Fibroblast of lung (primary cell): ENCODE measurements at regions not wholly inside any gene's neighbourhood (a gene's known extent, or its start where the extent isn't known, plus 50 kb on each side); places are given as distances from the start of the nearest gene placed in this dataset.

Experiments used
- DNase-seq, 2 donors: peaks; one replicate each; pipeline versions ENCODE4 v3.0.0 to v3.0.0-alpha.2; 2010; ENCODE audit warnings: low read depth in 2 of 2
- H2AFZ ChIP-seq: 2 replicates; pipeline ENCODE4 v1.5.1; 2012; ENCODE audit warnings: low read length, control low read depth, inconsistent platforms
- H3K27ac ChIP-seq: 2 replicates; pipeline ENCODE4 v1.5.1; 2011; ENCODE audit warnings: low read length, control low read depth; ENCODE audit not compliant: insufficient read depth
- H3K27me3 ChIP-seq: 2 replicates; pipeline ENCODE4 v1.5.1; 2011; ENCODE audit warnings: mild to moderate bottlenecking, low read length; ENCODE audit not compliant: control insufficient read depth, insufficient read depth
- H3K36me3 ChIP-seq: 2 replicates; pipeline ENCODE4 v1.5.1; 2011; ENCODE audit warnings: low read length; ENCODE audit not compliant: control insufficient read depth, insufficient read depth
- H3K4me1 ChIP-seq: 2 replicates; pipeline ENCODE4 v1.5.1; 2011; ENCODE audit warnings: low read length; ENCODE audit not compliant: control insufficient read depth, insufficient read depth; ENCODE audit errors: extremely low read depth
- H3K4me2 ChIP-seq: 2 replicates; pipeline ENCODE4 v1.5.1; 2011; ENCODE audit warnings: low read length, control low read depth; ENCODE audit not compliant: insufficient read depth; ENCODE audit errors: extremely low read depth
- H3K4me3 ChIP-seq, 4 experiments: fragments of 200-600 bp in 1 of 4; sonication (generic) in 1 of 4; replicated peaks in 1 of 4; 2 replicates each; pipeline ENCODE4 v1.5.1; 2011 to 2016; ENCODE audit warnings: low read length in 4 of 4, low read depth in 3 of 4, mild to moderate bottlenecking in 3 of 4, control low read depth in 2 of 4, inconsistent platforms in 1 of 4, mixed read lengths in 1 of 4; ENCODE audit not compliant: insufficient read depth in 1 of 4; ENCODE audit errors: control extremely low read depth in 1 of 4
- H3K79me2 ChIP-seq: 2 replicates; pipeline ENCODE4 v1.5.1; 2012; ENCODE audit warnings: mild to moderate bottlenecking, low read length, inconsistent platforms; ENCODE audit not compliant: control insufficient read depth, insufficient read depth
- H3K9ac ChIP-seq: 2 replicates; pipeline ENCODE4 v1.5.1; 2011; ENCODE audit warnings: mild to moderate bottlenecking, low read length, control low read depth; ENCODE audit not compliant: insufficient read depth
- H3K9me3 ChIP-seq: 2 replicates; pipeline ENCODE4 v1.5.1; 2012; ENCODE audit warnings: low read depth, low read length; ENCODE audit not compliant: control insufficient read depth, insufficient read depth
- H4K20me1 ChIP-seq: 2 replicates; pipeline ENCODE4 v1.5.1; 2011; ENCODE audit warnings: low read length; ENCODE audit not compliant: control insufficient read depth, insufficient read depth; ENCODE audit errors: extremely low read depth
- CTCF ChIP-seq, 2 donors: IDR thresholded peaks in 1 of 2; conservative IDR thresholded peaks in 1 of 2; 1 replicate in 1 of 2; 2 replicates in 1 of 2; pipeline ENCODE4 v1.5.1; 2011 to 2012; ENCODE audit warnings: low read length in 2 of 2, control low read depth in 1 of 2, inconsistent platforms in 1 of 2, low read depth in 1 of 2, mild to moderate bottlenecking in 1 of 2
- EZH2 ChIP-seq: IDR thresholded peaks from 2 replicates; pipeline ENCODE4 v1.5.1; 2012; ENCODE audit warnings: low read length, control low read depth, mild to moderate bottlenecking; ENCODE audit errors: missing control alignments

- Histone ChIP-seq H3K4me2 (no peak overlapping the region), H3K4me3 (no peak overlapping the region), H3K27me3 (no peaks in the 10 kb centered on the region), H3K79me2 (no peaks in the 10 kb centered on the region), H3K36me3 (no peaks in the 10 kb centered on the region), H3K9me3 (no peaks in the 10 kb centered on the region), H3K4me1 (no peaks in the 10 kb centered on the region), H4K20me1 (no peaks in the 10 kb centered on the region), H2AFZ (no peak overlapping the region), H3K27ac (no peak overlapping the region), H3K9ac (no peak overlapping the region)
- TF ChIP-seq CTCF (conservative IDR thresholded peaks at IDR 0.05 in 1 of 2, IDR thresholded peaks at IDR 0.05 in 1 of 2; ENCODE audit: low read depth in 1 of 2, low read length in 2 of 2), result no peak
- no peak for TF ChIP-seq EZH2
- no peak for DNase-seq
These were observed 291.2 kb downstream of the RAD51AP2 start for GRCh38 chr2:17226941-17227490.

- Histone ChIP-seq H3K4me1 (no peaks in the 10 kb centered on the region), H4K20me1 (no peaks in the 10 kb centered on the region), H3K79me2 (no peaks in the 10 kb centered on the region), H3K9ac (no peak overlapping the region), H3K4me2 (no peak overlapping the region), H3K4me3 (no peak overlapping the region), H3K36me3 (no peaks in the 10 kb centered on the region), H3K27ac (no peak overlapping the region), H3K27me3 (no peaks in the 10 kb centered on the region), H3K9me3 (no peaks in the 10 kb centered on the region), H2AFZ (no peak overlapping the region)
- DNase-seq, result peak in 1 of 2 donors; percentile 25
- TF ChIP-seq EZH2 (no peak), CTCF (conservative IDR thresholded peaks at IDR 0.05 in 1 of 2, IDR thresholded peaks at IDR 0.05 in 1 of 2; ENCODE audit: low read depth in 1 of 2, low read length in 2 of 2) (no peak)
These were observed 295.0 kb downstream of the RAD51AP2 start for GRCh38 chr2:17223211-17223610.

GRCh38 chr2:17208511-17208910 is 309.7 kb downstream of the RAD51AP2 start:
- Histone ChIP-seq H2AFZ (no peak overlapping the region), H3K4me3 (no peak overlapping the region), H3K27ac (no peak overlapping the region), H3K9ac (no peak overlapping the region), H3K4me1 (no peaks in the 10 kb centered on the region), H3K4me2 (no peak overlapping the region), H3K27me3 (no peaks in the 10 kb centered on the region), H3K9me3 (no peaks in the 10 kb centered on the region), H4K20me1 (no peaks in the 10 kb centered on the region), H3K79me2 (no peaks in the 10 kb centered on the region), H3K36me3 (no peaks in the 10 kb centered on the region)
- TF ChIP-seq CTCF (conservative IDR thresholded peaks at IDR 0.05 in 1 of 2, IDR thresholded peaks at IDR 0.05 in 1 of 2; ENCODE audit: low read depth in 1 of 2, low read length in 2 of 2) (no peak), EZH2 (no peak)
- DNase-seq, result peak in 1 of 2 donors; percentile 78
